Neural cell (in vitro differentiated cells): ENCODE measurements at regions not wholly inside any gene's neighbourhood (a gene's known extent, or its start where the extent isn't known, plus 50 kb on each side); places are given as distances from the start of the nearest gene placed in this dataset.

Experiments
- H2AFZ ChIP-seq: fragments of 200-600, 300-800 bp; sonication (generic), shearing (Covaris generic); 2 replicates; pipeline ENCODE4 v1.6.0; 2014; ENCODE audit warnings: low read depth, mild to moderate bottlenecking, antibody characterized with exemption, low read length, moderate library complexity
- H3F3A ChIP-seq: fragments of 200-600 bp; shearing (Covaris generic); 2 replicates; pipeline ENCODE4 v1.6.1; 2016; ENCODE audit warnings: mild to moderate bottlenecking, moderate library complexity, mixed read lengths, antibody characterized with exemption, low read length; ENCODE audit not compliant: insufficient read depth, poor library complexity, severe bottlenecking
- H3K27ac ChIP-seq: fragments of 200-600, 300-800 bp; sonication (generic), shearing (Covaris generic); 2 replicates; pipeline ENCODE4 v1.5.1; 2014; ENCODE audit warnings: mild to moderate bottlenecking, low read length, moderate library complexity
- H3K27me3 ChIP-seq: fragments of 300-800, 200-600 bp; sonication (generic), shearing (Covaris generic); 2 replicates; pipeline ENCODE4 v1.6.0; 2014; ENCODE audit warnings: mild to moderate bottlenecking, low read depth, low read length, moderate library complexity; ENCODE audit not compliant: insufficient read depth
- H3K36me3 ChIP-seq: fragments of 300-800, 200-600 bp; sonication (generic), shearing (Covaris generic); 2 replicates; pipeline ENCODE4 v1.5.1; 2014; ENCODE audit warnings: mild to moderate bottlenecking, antibody characterized with exemption, low read length, moderate library complexity; ENCODE audit not compliant: insufficient read depth
- H3K4me2 ChIP-seq: fragments of 300-800, 200-600 bp; sonication (generic), shearing (Covaris generic); 2 replicates; pipeline ENCODE4 v1.6.0; 2014; ENCODE audit warnings: mild to moderate bottlenecking, low read length
- H3K4me3 ChIP-seq: fragments of 300-800, 200-600 bp; sonication (generic), shearing (Covaris generic); 2 replicates; pipeline ENCODE4 v1.5.1; 2014; ENCODE audit warnings: mild to moderate bottlenecking, low read length, moderate library complexity
- H3K79me2 ChIP-seq: fragments of 200-600 bp; shearing (Covaris generic); replicated peaks from 2 replicates; pipeline ENCODE4 v1.6.0; 2014; ENCODE audit warnings: mild to moderate bottlenecking, low read length, moderate library complexity; ENCODE audit not compliant: insufficient read depth
- H3K9ac ChIP-seq: fragments of 300-800, 200-600 bp; sonication (generic), shearing (Covaris generic); 2 replicates; pipeline ENCODE4 v1.6.1; 2016; ENCODE audit warnings: mild to moderate bottlenecking, low read length, mixed read lengths
- H3K9me2 ChIP-seq: fragments of 200-600 bp; shearing (Covaris generic); 2 replicates; pipeline ENCODE4 v1.6.1; 2016; ENCODE audit warnings: mild to moderate bottlenecking, low read length, mixed read lengths; ENCODE audit not compliant: insufficient read depth
- H3K9me3 ChIP-seq: fragments of 200-600, 300-800 bp; sonication (generic), shearing (Covaris generic); 2 replicates; pipeline ENCODE4 v1.6.1; 2016; ENCODE audit warnings: mild to moderate bottlenecking, mixed run types, low read length, moderate library complexity, mixed read lengths
- H4K20me1 ChIP-seq: fragments of 200-600 bp; shearing (Covaris generic); 2 replicates; pipeline ENCODE4 v1.6.1; 2016; ENCODE audit warnings: mild to moderate bottlenecking, mixed run types; ENCODE audit not compliant: insufficient read depth
- CTCF ChIP-seq: fragments of 450-650 bp; IDR thresholded peaks from 2 replicates; pipeline ENCODE4 v1.5.1; 2014; ENCODE audit warnings: antibody characterized with exemption, mild to moderate bottlenecking, moderate library complexity; ENCODE audit not compliant: poor library complexity, severe bottlenecking
- EP300 ChIP-seq: fragments of 450-650 bp; conservative IDR thresholded peaks from 2 replicates; pipeline ENCODE4 v1.6.1; 2014; ENCODE audit warnings: antibody characterized with exemption, mild to moderate bottlenecking, moderate library complexity; ENCODE audit not compliant: poor library complexity, severe bottlenecking
- EZH2 ChIP-seq: fragments of 200-600, 300-800 bp; shearing (Covaris generic), sonication (generic); IDR thresholded peaks from 2 replicates; pipeline ENCODE4 v1.6.1; 2014; ENCODE audit warnings: antibody characterized with exemption, low read length, borderline replicate concordance, mild to moderate bottlenecking; ENCODE audit not compliant: insufficient read depth, poor library complexity, severe bottlenecking
- MXI1 ChIP-seq: fragments of 450-650 bp; conservative IDR thresholded peaks from 2 replicates; pipeline ENCODE4 v1.6.1; 2014; ENCODE audit warnings: antibody characterized with exemption, mild to moderate bottlenecking; ENCODE audit not compliant: poor library complexity, severe bottlenecking
- POLR2AphosphoS5 ChIP-seq: IDR thresholded peaks from 2 replicates; pipeline ENCODE4 v1.6.1; 2012
- RAD21 ChIP-seq: fragments of 450-650 bp; conservative IDR thresholded peaks from 2 replicates; pipeline ENCODE4 v1.6.1; 2014; ENCODE audit warnings: antibody characterized with exemption, mild to moderate bottlenecking, moderate library complexity
- REST ChIP-seq: IDR thresholded peaks from 2 replicates; pipeline ENCODE4 v1.6.1; 2012; ENCODE audit warnings: borderline replicate concordance
- SMC3 ChIP-seq: fragments of 450-650 bp; conservative IDR thresholded peaks from 2 replicates; pipeline ENCODE4 v1.6.1; 2014; ENCODE audit warnings: antibody characterized with exemption, mild to moderate bottlenecking, moderate library complexity; ENCODE audit not compliant: poor library complexity
- TAF1 ChIP-seq: IDR thresholded peaks from 2 replicates; pipeline ENCODE4 v1.6.1; 2012; ENCODE audit warnings: low read depth

GRCh38 chr5:18954239-18954638 lies 1033.8 kb downstream of the CDH18 start:
- H2AFZ ChIP-seq = no peak overlapping the region
- no peaks in the 10 kb centered on the region for H3K9me2 ChIP-seq
- no peaks in the 10 kb centered on the region for H3K79me2 ChIP-seq
- H4K20me1 ChIP-seq = no peaks in the 10 kb centered on the region
- H3F3A ChIP-seq = no peaks in the 10 kb centered on the region
- H3K27ac ChIP-seq = no peak overlapping the region
- H3K27me3 ChIP-seq = no peaks in the 10 kb centered on the region
- no peak overlapping the region for H3K9ac ChIP-seq
- TF ChIP-seq TAF1 = no peak
- no peak for TF ChIP-seq SMC3
- no peak for TF ChIP-seq RAD21
- no peak for TF ChIP-seq CTCF
- no peak for TF ChIP-seq EZH2
- TF ChIP-seq POLR2AphosphoS5 = no peak
- TF ChIP-seq MXI1 = no peak
- TF ChIP-seq REST = no peak
- TF ChIP-seq EP300 = no peak
- H3K9me3 ChIP-seq = no peaks in the 10 kb centered on the region
- no peaks in the 10 kb centered on the region for H3K36me3 ChIP-seq
- no peak overlapping the region for H3K4me2 ChIP-seq
- H3K4me3 ChIP-seq = no peak overlapping the region

- no peak overlapping the region for H3K4me3 ChIP-seq
- H3K4me2 ChIP-seq = no peak overlapping the region
- H3F3A ChIP-seq = no peaks in the 10 kb centered on the region
- no peaks in the 10 kb centered on the region for H3K79me2 ChIP-seq
- no peak overlapping the region for H2AFZ ChIP-seq
- H3K27ac ChIP-seq = no peak overlapping the region
- no peak overlapping the region for H3K9ac ChIP-seq
- no peaks in the 10 kb centered on the region for H3K9me3 ChIP-seq
- H3K27me3 ChIP-seq = no peaks in the 10 kb centered on the region
- no peaks in the 10 kb centered on the region for H3K36me3 ChIP-seq
- no peaks in the 10 kb centered on the region for H3K9me2 ChIP-seq
- H4K20me1 ChIP-seq = no peaks in the 10 kb centered on the region
- no peak for TF ChIP-seq CTCF
- no peak for TF ChIP-seq SMC3
- TF ChIP-seq REST = no peak
- TF ChIP-seq RAD21 = no peak
- TF ChIP-seq EZH2 = no peak
- TF ChIP-seq MXI1 = no peak
- TF ChIP-seq TAF1 = no peak
These were observed 1028.5 kb downstream of the CDH18 start for GRCh38 chr5:18959535-18959934.
